ENCODE measurements at regions not wholly inside any gene's neighbourhood (a gene's known extent, or its start where the extent isn't known, plus 50 kb on each side); places are given as distances from the start of the nearest gene placed in this dataset.
"Not testable (repeated sequence)": the region's sequence is repeated elsewhere in the genome, so short reads cannot be mapped to it uniquely, and the experiment has no call there.

- DNase-seq (ENCODE audit: low spot score) = peak; percentile 67
Measured at GRCh38 chr15:20624085-20624484, 82.5 kb upstream of the GOLGA6L6 start.

GRCh38 chr15:20622117-20622516, 80.5 kb upstream of the GOLGA6L6 start:
- DNase-seq (ENCODE audit: low spot score) = not testable (repeated sequence)

- DNase-seq (ENCODE audit: low spot score) = not testable (repeated sequence)
Measured at GRCh38 chr15:20614549-20614948, 72.9 kb upstream of the GOLGA6L6 start.

DNA sequence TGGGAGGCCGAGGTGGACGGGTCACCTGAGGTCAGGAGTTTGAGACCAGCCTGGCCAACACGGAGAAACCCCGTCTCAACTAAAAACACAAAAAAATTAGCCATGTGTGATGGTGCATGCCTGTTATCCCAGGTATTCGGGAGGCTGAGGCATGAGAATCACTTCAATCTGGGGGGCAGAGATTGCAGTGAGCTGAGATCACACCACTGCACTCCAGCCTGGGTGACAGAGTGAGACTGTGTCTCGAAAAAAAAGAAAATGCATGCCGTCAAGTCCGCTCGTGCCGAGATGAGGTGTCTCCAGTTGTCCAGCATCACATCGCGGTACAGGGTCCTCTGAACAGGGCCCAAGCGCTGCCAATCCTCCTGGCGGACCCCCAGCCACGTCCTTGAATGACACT, 71.2 kb upstream of the GOLGA6L6 start:
- DNase-seq (ENCODE audit: low spot score) = peak; percentile 0

DNA sequence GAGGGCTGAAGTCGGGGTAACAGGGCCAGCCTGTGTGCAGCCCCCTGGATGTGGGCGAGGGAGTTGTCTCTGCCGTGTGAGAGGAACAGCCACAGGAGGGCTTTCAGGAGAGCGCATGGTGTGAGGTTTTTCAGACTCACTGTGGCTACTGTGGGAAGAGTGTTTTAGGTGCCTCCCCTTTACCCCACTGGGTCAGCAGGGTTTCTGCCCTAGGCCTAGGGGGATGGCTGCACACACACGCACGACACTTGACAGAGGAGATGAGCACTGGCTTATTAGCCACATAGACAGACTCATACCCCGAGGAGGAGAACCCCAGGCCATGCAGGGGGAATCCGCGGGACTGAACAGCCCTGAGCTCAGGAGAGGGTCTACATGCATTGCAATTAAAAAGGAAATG, 70.8 kb upstream of the GOLGA6L6 start:
- DNase-seq (ENCODE audit: low spot score) = not testable (repeated sequence)

DNA sequence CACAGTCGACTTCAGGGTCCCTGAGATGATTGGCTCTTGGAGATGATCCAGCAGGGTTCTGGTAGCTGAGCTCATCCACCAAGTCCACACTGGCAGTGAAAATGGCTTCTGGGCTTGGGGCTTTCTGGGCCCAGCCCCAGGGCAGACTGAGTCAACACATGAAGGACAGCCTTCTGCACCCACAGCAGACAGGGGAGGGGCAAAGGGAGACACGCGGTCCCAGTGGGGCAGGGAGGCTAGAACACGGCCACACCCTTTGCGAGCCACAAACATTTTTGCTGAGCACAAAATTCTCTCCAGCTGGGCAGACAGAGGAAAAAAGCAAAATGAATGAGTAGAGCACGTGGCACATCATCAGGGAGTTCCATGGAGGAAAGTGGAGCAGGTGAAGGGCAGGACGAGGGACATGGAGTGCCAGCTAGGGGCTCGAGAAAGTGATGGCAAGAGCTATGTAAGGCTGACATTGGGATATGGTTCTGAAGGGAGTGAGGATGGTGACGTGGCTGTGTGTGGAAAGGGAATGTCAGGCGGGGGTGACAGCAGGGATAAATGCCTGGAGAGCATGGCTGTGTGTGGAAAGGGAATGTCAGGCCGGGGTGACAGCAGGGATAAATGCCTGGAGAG, 70.2 kb upstream of the GOLGA6L6 start:
- DNase-seq (ENCODE audit: low spot score) = not testable (repeated sequence)

GRCh38 chr15:20608179-20608578, 66.6 kb upstream of the GOLGA6L6 start:
- not testable (repeated sequence) for DNase-seq (ENCODE audit: low spot score)

DNA sequence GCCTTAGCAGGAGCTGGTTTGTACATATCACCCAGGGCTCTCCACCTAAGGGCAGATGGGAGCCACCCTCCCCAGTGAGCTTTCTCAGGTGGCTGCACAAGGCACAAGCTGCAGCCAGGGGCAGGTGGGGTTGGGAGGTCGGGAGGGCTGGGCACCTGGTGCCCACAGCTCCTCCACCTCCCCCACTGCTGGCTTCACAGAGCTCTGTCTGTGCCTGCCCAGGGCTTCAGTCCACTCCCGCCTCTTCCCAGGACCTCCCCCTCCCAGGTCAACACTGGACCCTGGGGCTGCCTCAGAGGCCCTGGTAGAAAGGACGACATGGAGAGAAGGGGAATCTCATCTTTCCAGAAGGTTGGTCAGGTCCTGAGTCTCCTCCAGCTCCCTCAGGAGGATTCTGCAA, 55.6 kb upstream of the GOLGA6L6 start:
- DNase-seq (ENCODE audit: low spot score) = not testable (repeated sequence)

- not testable (repeated sequence) for DNase-seq (ENCODE audit: low spot score)
Measured at GRCh38 chr15:20594219-20594618, 52.6 kb upstream of the GOLGA6L6 start.

DNA sequence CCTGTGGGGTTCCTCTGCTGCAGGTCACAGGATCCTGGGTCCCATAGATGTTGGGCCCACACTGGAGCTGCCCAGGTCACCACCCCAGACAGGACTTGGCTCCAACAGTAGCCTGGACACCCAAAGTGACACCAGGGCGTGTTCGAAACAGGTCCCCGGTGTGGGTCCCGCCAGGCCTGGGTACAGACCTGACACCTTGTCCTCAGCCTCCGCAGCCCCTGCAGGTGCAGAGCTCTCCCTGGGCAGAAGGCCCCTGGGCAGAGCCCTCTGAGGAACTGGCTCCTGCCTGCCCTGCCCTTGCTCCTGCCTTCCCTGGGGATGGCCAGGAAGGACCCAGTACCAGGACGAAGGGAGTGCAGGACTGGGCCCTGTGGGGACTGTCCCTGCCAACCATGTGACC, 50.3 kb upstream of the GOLGA6L6 start:
- DNase-seq (ENCODE audit: low spot score) = not testable (repeated sequence)
